Left lung (tissue), 4 donors: ENCODE measurements at regions not wholly inside any gene's neighbourhood (a gene's known extent, or its start where the extent isn't known, plus 50 kb on each side); places are given as distances from the start of the nearest gene placed in this dataset.
"Not testable (repeated sequence)": the region's sequence is repeated elsewhere in the genome, so short reads cannot be mapped to it uniquely, and the experiment has no call there.

Experiments used
- ATAC-seq: fragments of 200-7000 bp; cut with Tn5 transposase; one replicate; pipeline ENCODE4 v1.9.1; 2020; ENCODE audit warnings: moderate library complexity
- DNase-seq, 4 donors: peaks; one replicate each; pipeline ENCODE4 v3.0.0-alpha.2; 2013 to 2020
- H3K27ac ChIP-seq, 2 donors: fragments of 200-600 bp; sonication (generic) in 1 of 2; one replicate each; pipeline versions ENCODE4 v1.5.0 to v1.8.0; 2020 to 2021
- H3K27me3 ChIP-seq, 2 donors: fragments of 200-600 bp; sonication (generic) in 1 of 2; one replicate each; pipeline versions ENCODE4 v1.5.0 to v1.8.0; 2020 to 2021
- H3K36me3 ChIP-seq, 2 donors: fragments of 200-600 bp; sonication (generic) in 1 of 2; one replicate each; pipeline versions ENCODE4 v1.5.0 to v1.8.0; 2020 to 2021
- H3K4me1 ChIP-seq, 2 donors: fragments of 200-600 bp; one replicate each; pipeline ENCODE4 v1.8.0; 2021
- H3K4me3 ChIP-seq, 2 donors: fragments of 200-600 bp; sonication (generic) in 1 of 2; one replicate each; pipeline versions ENCODE4 v1.5.0 to v1.8.0; 2020 to 2021; ENCODE audit warnings: mild to moderate bottlenecking in 1 of 2
- H3K9me3 ChIP-seq, 2 donors: fragments of 200-600 bp; sonication (generic) in 1 of 2; one replicate each; pipeline versions ENCODE4 v1.5.0 to v1.8.0; 2020 to 2021
- intact Hi-C, 2 donors: fragments of 100-400 bp; cut with DNase I; formaldehyde crosslinking; loops; one replicate each; pipeline versions ENCODE4 v1.11.2 to v1.14.2; 2022
- TF ChIP-seq, protein P1 (sequence below), 2 donors: fragments of 200-600 bp; sonication (generic) in 1 of 2; IDR thresholded peaks; one replicate each; pipeline versions ENCODE4 v1.5.0 to v1.8.0; 2021; ENCODE audit warnings: antibody characterized with exemption in 2 of 2
- donor health status: DM: no; HTN: yes; CAD: no.
- donor health status: DM: no; HTN: no; CAD: no.

DNA sequence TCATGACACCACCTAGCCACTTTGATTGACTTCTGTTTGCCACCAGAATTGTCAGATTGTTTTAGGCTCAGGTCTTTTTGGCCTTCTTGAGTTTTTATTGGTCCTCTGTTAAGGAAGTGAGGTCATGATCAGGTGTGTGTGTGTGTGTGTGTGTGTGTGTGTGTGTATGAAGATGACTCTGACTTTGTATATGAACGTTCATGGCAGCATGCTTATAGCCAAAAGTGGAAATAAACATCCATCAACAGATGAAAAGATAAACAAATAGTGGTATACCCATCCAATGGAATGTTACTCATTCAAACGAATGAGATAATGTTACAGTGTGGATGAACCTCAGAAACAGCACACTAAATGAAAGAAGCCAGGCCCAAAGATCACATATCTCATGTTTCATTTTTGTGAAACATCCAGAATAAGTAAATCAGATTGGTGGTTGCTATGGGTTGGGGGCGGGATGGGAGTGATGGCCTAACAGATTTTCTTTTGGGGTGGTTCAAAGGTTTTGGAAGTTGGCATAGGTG is 258.6 kb downstream of the KTN1 start:
- no peaks in the 10 kb centered on the region for H3K4me1 ChIP-seq
- intact Hi-C loops = no loop called here
- DNase-seq (no peak), ATAC-seq (no peak)
- TF ChIP-seq, protein P1, sequence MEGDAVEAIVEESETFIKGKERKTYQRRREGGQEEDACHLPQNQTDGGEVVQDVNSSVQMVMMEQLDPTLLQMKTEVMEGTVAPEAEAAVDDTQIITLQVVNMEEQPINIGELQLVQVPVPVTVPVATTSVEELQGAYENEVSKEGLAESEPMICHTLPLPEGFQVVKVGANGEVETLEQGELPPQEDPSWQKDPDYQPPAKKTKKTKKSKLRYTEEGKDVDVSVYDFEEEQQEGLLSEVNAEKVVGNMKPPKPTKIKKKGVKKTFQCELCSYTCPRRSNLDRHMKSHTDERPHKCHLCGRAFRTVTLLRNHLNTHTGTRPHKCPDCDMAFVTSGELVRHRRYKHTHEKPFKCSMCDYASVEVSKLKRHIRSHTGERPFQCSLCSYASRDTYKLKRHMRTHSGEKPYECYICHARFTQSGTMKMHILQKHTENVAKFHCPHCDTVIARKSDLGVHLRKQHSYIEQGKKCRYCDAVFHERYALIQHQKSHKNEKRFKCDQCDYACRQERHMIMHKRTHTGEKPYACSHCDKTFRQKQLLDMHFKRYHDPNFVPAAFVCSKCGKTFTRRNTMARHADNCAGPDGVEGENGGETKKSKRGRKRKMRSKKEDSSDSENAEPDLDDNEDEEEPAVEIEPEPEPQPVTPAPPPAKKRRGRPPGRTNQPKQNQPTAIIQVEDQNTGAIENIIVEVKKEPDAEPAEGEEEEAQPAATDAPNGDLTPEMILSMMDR (IDR thresholded peaks at IDR 0.05) = no peak
- H3K9me3 ChIP-seq = no peaks in the 10 kb centered on the region
- H3K27me3 ChIP-seq = no peaks in the 10 kb centered on the region
- no peak overlapping the region for H3K4me3 ChIP-seq
- no peaks in the 10 kb centered on the region for H3K36me3 ChIP-seq
- H3K27ac ChIP-seq = no peak overlapping the region

DNA sequence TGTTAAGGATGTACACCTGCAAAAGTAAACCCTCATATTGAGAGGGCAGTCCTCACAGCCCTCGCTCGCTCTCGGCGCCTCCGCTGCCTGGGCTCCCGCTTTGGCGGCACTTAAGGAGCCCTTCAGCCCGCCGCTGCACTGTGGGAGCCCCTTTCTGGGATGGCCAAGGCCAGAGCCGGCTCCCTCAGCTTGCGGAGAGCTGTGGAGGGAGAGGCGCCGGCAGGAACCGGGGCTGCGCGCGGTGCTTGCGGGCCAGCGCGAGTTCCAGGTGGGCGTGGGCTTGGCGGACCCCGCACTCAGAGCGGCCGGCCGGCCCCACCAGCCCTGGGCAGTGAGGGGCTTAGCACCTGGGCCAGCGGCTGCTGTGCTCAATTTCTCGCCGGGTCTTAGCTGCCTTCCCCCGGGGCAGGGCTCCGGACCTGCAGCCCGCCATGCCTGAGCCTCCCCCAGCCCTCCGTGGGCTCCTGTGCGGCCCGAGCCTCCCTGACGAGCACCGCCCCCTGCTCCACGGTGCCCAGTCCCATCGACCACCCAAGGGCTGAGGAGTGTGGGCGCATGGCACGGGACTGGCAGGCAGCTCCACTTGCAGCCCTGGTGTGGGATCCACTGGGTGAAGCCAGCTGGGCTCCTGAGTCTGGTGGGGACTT is 259.4 kb downstream of the KTN1 start:
- H3K27ac ChIP-seq = not testable (repeated sequence)

DNA sequence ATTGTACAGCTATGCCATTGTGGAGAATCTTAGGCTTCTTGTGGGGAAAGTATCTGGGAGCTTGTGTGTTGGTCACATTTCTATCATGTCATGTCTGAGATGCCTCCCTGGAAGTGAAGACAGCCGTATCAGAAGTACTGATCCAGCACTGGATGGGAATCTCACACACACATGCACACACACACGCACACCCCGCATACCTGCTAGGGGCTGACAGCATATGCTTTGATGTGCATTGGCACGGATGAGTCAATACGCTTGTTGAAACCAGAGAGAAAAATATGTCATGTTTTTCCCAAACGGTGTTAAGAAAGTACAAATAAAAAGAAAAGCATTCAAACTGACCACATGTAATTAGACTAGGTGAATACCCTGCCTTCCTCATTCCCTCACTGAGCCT is 260.8 kb downstream of the KTN1 start:
- ATAC-seq = no peak
- TF ChIP-seq, protein P1 (IDR thresholded peaks at IDR 0.05) = no peak
- DNase-seq = no peak
- intact Hi-C loops = no loop called here
- Histone ChIP-seq H3K36me3 (no peaks in the 10 kb centered on the region), H3K4me1 (no peaks in the 10 kb centered on the region), H3K4me3 (no peak overlapping the region), H3K27ac (no peak overlapping the region), H3K9me3 (no peaks in the 10 kb centered on the region), H3K27me3 (no peaks in the 10 kb centered on the region)

More for the DNA sequence above, 259.4 kb downstream of the KTN1 start:
- peak in 1 of 4 donors; percentile 62 for DNase-seq
- H3K9me3 ChIP-seq, intact Hi-C loops, H3K4me1 ChIP-seq, ATAC-seq, H3K4me3 ChIP-seq, H3K27me3 ChIP-seq, H3K36me3 ChIP-seq: not testable (repeated sequence)

DNA sequence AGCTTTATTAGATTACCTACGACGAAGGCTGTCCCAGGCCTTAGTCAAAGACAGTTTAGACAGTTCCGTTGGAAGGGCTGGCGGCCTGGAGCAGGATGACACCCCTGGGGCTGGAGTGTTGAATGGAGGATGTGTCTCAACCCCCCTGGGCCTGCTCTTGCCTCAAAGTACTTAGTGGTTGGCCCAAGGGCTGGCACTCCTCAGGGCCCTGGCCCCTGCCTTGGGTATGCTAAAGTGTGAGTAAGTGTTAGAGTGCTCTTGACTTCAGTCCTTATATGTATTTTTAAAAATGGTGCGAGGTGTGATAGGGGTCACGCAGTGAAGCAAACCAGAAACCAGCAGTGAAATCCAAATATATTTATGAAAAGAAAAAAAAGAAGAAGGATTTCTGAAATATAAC is 261.6 kb downstream of the KTN1 start:
- Histone ChIP-seq H3K4me3 (no peak overlapping the region), H3K36me3 (no peaks in the 10 kb centered on the region), H3K9me3 (no peaks in the 10 kb centered on the region), H3K27ac (no peak overlapping the region), H3K27me3 (no peaks in the 10 kb centered on the region), H3K4me1 (no peaks in the 10 kb centered on the region)
- intact Hi-C loops = no loop called here
- TF ChIP-seq, protein P1 (IDR thresholded peaks at IDR 0.05) = no peak
- ATAC-seq (peak; percentile 80), DNase-seq (peak in 1 of 4 donors; percentile 36)

DNA sequence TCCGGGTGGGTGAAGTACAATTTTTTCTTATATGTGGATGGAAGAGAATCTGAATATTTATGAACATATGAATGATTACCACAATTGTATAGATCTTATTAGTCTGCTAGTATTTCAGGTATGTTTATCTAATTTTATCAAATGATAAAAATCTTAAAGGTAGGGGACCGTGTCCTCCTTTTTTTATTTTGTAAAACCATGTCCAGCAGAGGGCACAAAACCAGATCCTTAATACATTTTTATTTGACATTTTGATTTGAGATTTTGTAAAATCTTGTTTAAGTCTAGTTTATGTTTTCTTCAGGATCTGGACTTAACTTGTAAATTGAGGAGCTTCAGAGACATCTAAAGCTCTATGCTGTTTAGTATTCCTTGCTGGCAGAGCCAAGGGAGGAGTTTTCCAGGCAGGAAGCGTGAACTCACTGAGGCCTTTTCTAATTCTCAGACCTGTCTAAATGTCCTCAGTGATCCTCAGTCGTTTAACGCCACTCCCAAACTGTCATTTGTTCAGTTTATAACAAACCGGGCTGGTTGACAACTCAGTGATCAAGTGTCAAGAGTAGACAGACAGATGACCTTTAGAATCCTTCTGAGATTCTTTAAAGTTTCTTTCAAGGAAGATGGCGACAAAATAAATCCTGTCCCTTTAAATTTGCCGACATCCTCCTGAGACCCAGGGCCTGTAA is 263.9 kb downstream of the KTN1 start:
- Histone ChIP-seq H3K27me3 (no peaks in the 10 kb centered on the region), H3K4me1 (no peaks in the 10 kb centered on the region), H3K9me3 (no peaks in the 10 kb centered on the region), H3K4me3 (no peak overlapping the region), H3K36me3 (no peaks in the 10 kb centered on the region), H3K27ac (no peak overlapping the region)
- no peak for DNase-seq
- TF ChIP-seq, protein P1 (IDR thresholded peaks at IDR 0.05) = no peak
- ATAC-seq = no peak
- intact Hi-C loops = no loop called here
